ENCODE measurements at regions not wholly inside any gene's neighbourhood (a gene's known extent, or its start where the extent isn't known, plus 50 kb on each side); places are given as distances from the start of the nearest gene placed in this dataset.

DNA sequence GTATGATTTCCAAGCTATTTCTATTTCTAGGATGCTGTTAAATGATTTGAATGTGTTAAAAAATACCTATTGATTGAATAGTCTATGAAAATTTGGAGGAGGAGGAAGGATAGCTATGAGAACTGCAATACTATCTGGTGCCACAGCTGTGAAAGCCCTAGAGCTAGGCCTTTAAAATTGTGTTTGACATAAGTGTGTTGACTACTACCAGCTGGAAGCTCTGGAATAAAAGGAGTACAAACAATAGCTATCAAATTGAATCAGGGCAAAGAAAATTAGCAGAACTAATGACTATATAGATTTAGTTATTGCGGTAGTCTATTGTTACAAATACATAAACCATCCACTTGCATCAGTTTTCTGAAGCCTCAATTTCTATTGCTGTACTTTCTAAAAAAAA is 124.8 kb upstream of the CNTN5 start:
- Histone ChIP-seq H3K56ac (ENCODE audit: extremely low read depth, insufficient read depth, low read length) (no peak overlapping the region), H3K9ac (ENCODE audit: low read depth, low read length) (no peak overlapping the region), H3K23ac (ENCODE audit: low read depth, low read length) (no peak overlapping the region), H3K27ac (ENCODE audit: insufficient read depth, low read length) (no peak overlapping the region), H3K4me1 (ENCODE audit: control insufficient read depth, insufficient read depth, low read length) (no peaks in the 10 kb centered on the region), H3K4ac (ENCODE audit: low read depth, low read length) (no peak overlapping the region), H3K36me3 (ENCODE audit: control insufficient read depth, insufficient read depth, low read length) (no peaks in the 10 kb centered on the region), H3K18ac (ENCODE audit: low read depth, low read length) (no peak overlapping the region), H2AK9ac (replicated peaks; ENCODE audit: low read depth, low read length, poor library complexity) (no peak overlapping the region), H3K14ac (replicated peaks; ENCODE audit: low read depth, low read length) (no peak overlapping the region), H3K27me3 (ENCODE audit: control insufficient read depth, insufficient read depth, low read length) (no peaks in the 10 kb centered on the region), H3K9me3 (ENCODE audit: control insufficient read depth, insufficient read depth, low read length) (peaks cover 8% of the 10 kb centered on the region), H3K4me3 (ENCODE audit: insufficient read depth, low read depth, low read length) (no peak overlapping the region), H4K5ac (ENCODE audit: low read depth, low read length) (no peak overlapping the region), H2BK20ac (ENCODE audit: low read depth, low read length) (no peak overlapping the region), H4K91ac (ENCODE audit: insufficient read depth, low read depth, low read length) (no peak overlapping the region), H2BK120ac (ENCODE audit: low read depth, low read length) (no peak overlapping the region), H2BK15ac (ENCODE audit: low read depth, low read length) (no peak overlapping the region), H4K20me1 (ENCODE audit: insufficient read depth, low read length) (no peaks in the 10 kb centered on the region), H2AK5ac (ENCODE audit: low read depth, low read length) (no peak overlapping the region), H2BK5ac (ENCODE audit: low read depth, low read length, poor library complexity, severe bottlenecking) (no peak overlapping the region), H3K9me1 (ENCODE audit: insufficient read depth, low read length) (no peaks in the 10 kb centered on the region), H3K79me1 (ENCODE audit: low read depth in 1 of 2, low read length in 2 of 2) (no peaks in the 10 kb centered on the region), H4K8ac (ENCODE audit: low read depth in 2 of 2, low read length in 2 of 2) (no peak overlapping the region), H2AFZ (replicated peaks; ENCODE audit: low read length, poor library complexity) (no peak overlapping the region), H3K4me2 (ENCODE audit: low read depth, low read length) (no peak overlapping the region)
- no peak for DNase-seq
- intact Hi-C loops (cut with micrococcal nuclease) (no loop called here), dilution Hi-C loops (cut with HindIII; ENCODE audit: low sequenced_read_pairs, unreplicated experiment) (no loop called here), in situ Hi-C loops (cut with MboI; ENCODE audit: low sequenced_read_pairs) (no loop called here)
- ChIA-PET CTCF (interaction anchor here (1.0 kb wide), 1 partner anchor 63 kb away, joined by 3 read pairs; no protein-coding TSS in a partner anchor), POLR2A (ENCODE audit: unreplicated experiment) (no interaction called here)
- WGBS, 2 experiments (ENCODE audit: extremely low coverage in 2 of 2, insufficient read length in 1 of 2): no CpG with 5 or more reads among the region's 1 CpG
- ATAC-seq (ENCODE audit: low read depth): no peak
- TF ChIP-seq FOS (IDR thresholded peaks at IDR 0.05; ENCODE audit: low read depth, low read length) (no peak), CHD1 (IDR thresholded peaks at IDR 0.05; ENCODE audit: low read depth, low read length) (no peak), MXI1 (IDR thresholded peaks at IDR 0.05; ENCODE audit: borderline replicate concordance, low read depth, low read length) (no peak), NFE2L2 (IDR thresholded peaks at IDR 0.05; ENCODE audit: low read depth, low read length) (no peak), CEBPB (IDR thresholded peaks at IDR 0.05; ENCODE audit: low read depth, low read length) (no peak), RFX5 (IDR thresholded peaks at IDR 0.05; ENCODE audit: low read depth, low read length) (no peak)
- no TSS peak for BruUV-seq (replicated peaks)

Measured in IMR-90 (cell line).